Testis (tissue), 2 donors: ENCODE measurements at regions not wholly inside any gene's neighbourhood (a gene's known extent, or its start where the extent isn't known, plus 50 kb on each side); places are given as distances from the start of the nearest gene placed in this dataset.

ENCODE experiments used
- POLR2A ChIP-seq: fragments of 450-650 bp; IDR thresholded peaks from one replicate; pipeline ENCODE4 v1.6.1; 2017; ENCODE audit warnings: antibody characterized with exemption, mild to moderate bottlenecking, moderate library complexity
- TF ChIP-seq, protein P1 (sequence below), 3 experiments: fragments of 450-650 bp in 2 of 3; fragments of 200-600 bp in 1 of 3; sonication (generic) in 1 of 3; IDR thresholded peaks; one replicate each; pipeline ENCODE4 v1.5.1; 2016 to 2019; ENCODE audit warnings: antibody characterized with exemption in 3 of 3, mild to moderate bottlenecking in 2 of 3, moderate library complexity in 1 of 3

DNA sequence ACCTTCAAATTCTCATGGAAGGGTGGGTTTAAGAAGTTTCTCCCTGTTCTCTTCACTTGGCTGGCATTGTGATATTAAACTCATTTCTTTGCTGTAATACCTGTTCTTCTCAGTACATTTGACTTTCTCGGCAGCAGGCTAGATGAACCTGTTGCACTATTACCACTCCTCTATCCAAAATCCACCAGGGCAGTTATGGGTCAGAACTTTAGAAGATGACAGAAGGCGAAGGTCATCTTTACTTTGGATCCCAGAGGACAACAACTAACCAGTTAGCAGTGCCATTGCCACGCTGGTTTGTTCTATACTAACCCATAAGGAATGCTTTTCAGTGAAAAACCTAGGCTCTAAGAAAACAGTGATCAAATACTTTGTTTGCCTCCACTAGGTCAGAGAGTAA is 901.0 kb downstream of the TSN start:
- TF ChIP-seq, protein P1, sequence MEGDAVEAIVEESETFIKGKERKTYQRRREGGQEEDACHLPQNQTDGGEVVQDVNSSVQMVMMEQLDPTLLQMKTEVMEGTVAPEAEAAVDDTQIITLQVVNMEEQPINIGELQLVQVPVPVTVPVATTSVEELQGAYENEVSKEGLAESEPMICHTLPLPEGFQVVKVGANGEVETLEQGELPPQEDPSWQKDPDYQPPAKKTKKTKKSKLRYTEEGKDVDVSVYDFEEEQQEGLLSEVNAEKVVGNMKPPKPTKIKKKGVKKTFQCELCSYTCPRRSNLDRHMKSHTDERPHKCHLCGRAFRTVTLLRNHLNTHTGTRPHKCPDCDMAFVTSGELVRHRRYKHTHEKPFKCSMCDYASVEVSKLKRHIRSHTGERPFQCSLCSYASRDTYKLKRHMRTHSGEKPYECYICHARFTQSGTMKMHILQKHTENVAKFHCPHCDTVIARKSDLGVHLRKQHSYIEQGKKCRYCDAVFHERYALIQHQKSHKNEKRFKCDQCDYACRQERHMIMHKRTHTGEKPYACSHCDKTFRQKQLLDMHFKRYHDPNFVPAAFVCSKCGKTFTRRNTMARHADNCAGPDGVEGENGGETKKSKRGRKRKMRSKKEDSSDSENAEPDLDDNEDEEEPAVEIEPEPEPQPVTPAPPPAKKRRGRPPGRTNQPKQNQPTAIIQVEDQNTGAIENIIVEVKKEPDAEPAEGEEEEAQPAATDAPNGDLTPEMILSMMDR (IDR thresholded peaks at IDR 0.05), result no peak
- TF ChIP-seq POLR2A, result no peak
